H9 (cell line): ENCODE measurements at regions not wholly inside any gene's neighbourhood (a gene's known extent, or its start where the extent isn't known, plus 50 kb on each side); places are given as distances from the start of the nearest gene placed in this dataset.

Experiments used
- DNase-seq: peaks from one replicate; pipeline ENCODE4 v3.0.0-alpha.2; 2017
- H2AFZ ChIP-seq: one replicate; pipeline ENCODE4 v1.6.1; 2013; ENCODE audit warnings: mild to moderate bottlenecking, low read length, control low read depth, moderate library complexity
- H2AK5ac ChIP-seq: 2 replicates; pipeline ENCODE4 v1.6.1; 2013; ENCODE audit warnings: low read length, control low read depth, mixed read lengths; ENCODE audit not compliant: insufficient read length
- H2BK120ac ChIP-seq: one replicate; pipeline ENCODE4 v1.6.1; 2013; ENCODE audit warnings: low read depth, mild to moderate bottlenecking, low read length, control low read depth, inconsistent platforms; ENCODE audit not compliant: poor library complexity, severe bottlenecking
- H2BK12ac ChIP-seq: 2 replicates; pipeline ENCODE4 v1.6.1; 2013; ENCODE audit warnings: low read length, control low read depth, mixed read lengths, low read depth; ENCODE audit not compliant: insufficient read length
- H2BK15ac ChIP-seq: 2 replicates; pipeline ENCODE4 v1.6.1; 2013; ENCODE audit warnings: low read depth, low read length, control low read depth
- H2BK20ac ChIP-seq: one replicate; pipeline ENCODE4 v1.6.1; 2013; ENCODE audit warnings: low read depth, mild to moderate bottlenecking, low read length, control low read depth, inconsistent platforms; ENCODE audit not compliant: poor library complexity, severe bottlenecking
- H2BK5ac ChIP-seq: 2 replicates; pipeline ENCODE4 v1.6.1; 2013; ENCODE audit warnings: low read length, control low read depth, mixed read lengths; ENCODE audit not compliant: insufficient read length
- H3K14ac ChIP-seq: 2 replicates; pipeline ENCODE4 v1.6.1; 2013; ENCODE audit warnings: low read length, control low read depth; ENCODE audit not compliant: insufficient read depth
- H3K18ac ChIP-seq: 2 replicates; pipeline ENCODE4 v1.6.1; 2013; ENCODE audit warnings: low read depth, mild to moderate bottlenecking, mixed read lengths, low read length, control low read depth; ENCODE audit not compliant: insufficient read length
- H3K23ac ChIP-seq: 2 replicates; pipeline ENCODE4 v1.6.1; 2013; ENCODE audit warnings: low read length, control low read depth, mixed read lengths, low read depth; ENCODE audit not compliant: insufficient read length
- H3K23me2 ChIP-seq: 2 replicates; pipeline ENCODE4 v1.6.1; 2013; ENCODE audit warnings: low read depth, mild to moderate bottlenecking, mixed read lengths, low read length, control low read depth; ENCODE audit not compliant: insufficient read length, poor library complexity, severe bottlenecking
- H3K27ac ChIP-seq: 2 replicates; pipeline ENCODE4 v1.5.1; 2013; ENCODE audit warnings: low read length, control low read depth, mixed read lengths, low read depth; ENCODE audit not compliant: insufficient read length
- H3K27me3 ChIP-seq: 2 replicates; pipeline ENCODE4 v1.6.1; 2013; ENCODE audit warnings: low read length, control low read depth, inconsistent platforms; ENCODE audit not compliant: insufficient read depth
- H3K4ac ChIP-seq: 2 replicates; pipeline ENCODE4 v1.6.1; 2013; ENCODE audit warnings: low read depth, mild to moderate bottlenecking, control low read depth, inconsistent platforms, low read length, moderate library complexity
- H3K4me1 ChIP-seq: 2 replicates; pipeline ENCODE4 v1.6.1; 2013; ENCODE audit warnings: low read length, control low read depth, inconsistent platforms; ENCODE audit not compliant: insufficient read depth
- H3K4me2 ChIP-seq: 2 replicates; pipeline ENCODE4 v1.6.1; 2013; ENCODE audit warnings: low read length, control low read depth, mixed read lengths; ENCODE audit not compliant: insufficient read length, insufficient read depth
- H3K56ac ChIP-seq: 2 replicates; pipeline ENCODE4 v1.6.1; 2013; ENCODE audit warnings: low read depth, mild to moderate bottlenecking, mixed read lengths, low read length, control low read depth; ENCODE audit not compliant: insufficient read length
- H3K79me1 ChIP-seq: 2 replicates; pipeline ENCODE4 v1.6.1; 2013; ENCODE audit warnings: low read depth, mild to moderate bottlenecking, moderate library complexity, low read length, control low read depth, inconsistent platforms; ENCODE audit not compliant: insufficient read depth, poor library complexity, severe bottlenecking
- H3K79me2 ChIP-seq: 2 replicates; pipeline ENCODE4 v1.6.1; 2013; ENCODE audit warnings: low read length, control low read depth, inconsistent platforms; ENCODE audit not compliant: insufficient read depth
- H3K9ac ChIP-seq: 2 replicates; pipeline ENCODE4 v1.6.1; 2013; ENCODE audit warnings: low read length, control low read depth, mixed read lengths; ENCODE audit not compliant: insufficient read length; ENCODE audit errors: extremely low read depth
- H3K9me3 ChIP-seq: one replicate; pipeline ENCODE4 v1.6.1; 2013; ENCODE audit warnings: low read depth, low read length, inconsistent platforms; ENCODE audit not compliant: control insufficient read depth
- H3T11ph ChIP-seq: one replicate; pipeline ENCODE4 v1.6.1; 2013; ENCODE audit warnings: mild to moderate bottlenecking, low read length, control low read depth, inconsistent platforms
- H4K20me1 ChIP-seq: one replicate; pipeline ENCODE4 v1.6.1; 2013; ENCODE audit not compliant: control insufficient read depth, insufficient read length, insufficient read depth
- H4K5ac ChIP-seq: 2 replicates; pipeline ENCODE4 v1.6.1; 2013; ENCODE audit warnings: low read depth, mild to moderate bottlenecking, mixed read lengths, low read length, control low read depth; ENCODE audit not compliant: insufficient read length
- H4K8ac ChIP-seq: replicated peaks from 2 replicates; pipeline ENCODE4 v1.6.1; 2013; ENCODE audit warnings: low read length, control low read depth, mixed read lengths, low read depth; ENCODE audit not compliant: insufficient read length
- H4K91ac ChIP-seq: 2 replicates; pipeline ENCODE4 v1.6.1; 2013; ENCODE audit warnings: low read depth, mild to moderate bottlenecking, moderate library complexity, mixed read lengths, low read length, control low read depth; ENCODE audit not compliant: insufficient read length
- H3K27ac Mint-ChIP-seq, 3 experiments: 2 replicates in 2 of 3; 3 replicates in 1 of 3; pipeline ENCODE4 v1.8.0; 2020 to 2021; ENCODE audit warnings: mixed read lengths in 3 of 3, mild to moderate bottlenecking in 1 of 3, moderate library complexity in 1 of 3
- H3K27me3 Mint-ChIP-seq: 2 replicates; pipeline ENCODE4 v1.8.0; 2021; ENCODE audit warnings: low read depth, mild to moderate bottlenecking, moderate library complexity, mixed read lengths
- H3K36me3 Mint-ChIP-seq, 3 experiments: 2 replicates in 2 of 3; 3 replicates in 1 of 3; pipeline ENCODE4 v1.8.0; 2020 to 2021; ENCODE audit warnings: low read depth in 3 of 3, mixed read lengths in 3 of 3; ENCODE audit not compliant: insufficient read depth in 1 of 3
- H3K4me1 Mint-ChIP-seq, 2 experiments: 2 replicates each; pipeline ENCODE4 v1.8.0; 2020; ENCODE audit warnings: mixed read lengths in 2 of 2
- H3K4me3 Mint-ChIP-seq, 2 experiments: 2 replicates in 1 of 2; 3 replicates in 1 of 2; pipeline ENCODE4 v1.8.0; 2020 to 2021; ENCODE audit warnings: mild to moderate bottlenecking in 2 of 2, mixed read lengths in 2 of 2, moderate library complexity in 1 of 2
- H3K9me3 Mint-ChIP-seq, 2 experiments: 2 replicates in 1 of 2; 3 replicates in 1 of 2; pipeline ENCODE4 v1.8.0; 2020; ENCODE audit warnings: mild to moderate bottlenecking in 2 of 2, mixed read lengths in 2 of 2, moderate library complexity in 1 of 2
- CTCF ChIP-seq: fragments of 200-600 bp; sonication (generic); conservative IDR thresholded peaks from 3 replicates; pipeline ENCODE4 v1.8.0; 2021; ENCODE audit warnings: antibody characterized with exemption, mild to moderate bottlenecking
- WGBS: extraction: QIAGEN DNeasy Blood & Tissue Kit; methylation state at CpG from one replicate; pipeline ENCODE4 v1.1.7; 2013; ENCODE audit warnings: missing lambda C conversion rate, low lambda C conversion rate, mixed read lengths; ENCODE audit not compliant: insufficient read length; ENCODE audit errors: extremely low coverage; 5-methylcytosine and 5-hydroxymethylcytosine counted together

- H3K4me3 Mint-ChIP-seq: peak overlapping the region; percentile 49 to 52
- H3K27ac Mint-ChIP-seq: no peak overlapping the region
- no peaks in the 10 kb centered on the region for H3K9me3 ChIP-seq
- H3K79me2 ChIP-seq: no peaks in the 10 kb centered on the region
- no peak overlapping the region for H2BK12ac ChIP-seq
- H4K20me1 ChIP-seq: no peaks in the 10 kb centered on the region
- H3K56ac ChIP-seq: no peak overlapping the region
- TF ChIP-seq CTCF: no peak
- no CpG with 5 or more reads among the region's 10 CpGs for WGBS
- no peak overlapping the region for H4K8ac ChIP-seq
- no peak overlapping the region for H2BK20ac ChIP-seq
- peaks cover 28% of the 10 kb centered on the region for H3K27me3 Mint-ChIP-seq
- H2AK5ac ChIP-seq: no peak overlapping the region
- H2AFZ ChIP-seq: no peak overlapping the region
- no peak overlapping the region for H2BK15ac ChIP-seq
- H3K27ac ChIP-seq: no peak overlapping the region
- H3K4me2 ChIP-seq: peak overlapping the region; percentile 45
- H4K91ac ChIP-seq: no peak overlapping the region
- no peaks in the 10 kb centered on the region for H3K4me1 ChIP-seq
- H3K4me1 Mint-ChIP-seq: peaks cover 3 to 10% of the 10 kb centered on the region in 2 experiments
- H3K9ac ChIP-seq: no peak overlapping the region
- H2BK5ac ChIP-seq: no peak overlapping the region
- no peak for DNase-seq
- H3K27me3 ChIP-seq: no peaks in the 10 kb centered on the region
- H2BK120ac ChIP-seq: no peak overlapping the region
- H3K14ac ChIP-seq: no peak overlapping the region
- no peak overlapping the region for H3K18ac ChIP-seq
- no peak overlapping the region for H3K23ac ChIP-seq
- H3K79me1 ChIP-seq: no peaks in the 10 kb centered on the region
- no peak overlapping the region for H3T11ph ChIP-seq
- H4K5ac ChIP-seq: no peak overlapping the region
- no peak overlapping the region for H3K4ac ChIP-seq
- no peaks in the 10 kb centered on the region for H3K36me3 Mint-ChIP-seq
- no peaks in the 10 kb centered on the region for H3K23me2 ChIP-seq
- no peaks in the 10 kb centered on the region for H3K9me3 Mint-ChIP-seq
Observed at GRCh38 chr4:183013730-183014002, 85.4 kb upstream of the WWC2 start.
